ENCODE measurements at regions not wholly inside any gene's neighbourhood (a gene's known extent, or its start where the extent isn't known, plus 50 kb on each side); places are given as distances from the start of the nearest gene placed in this dataset.

DNA sequence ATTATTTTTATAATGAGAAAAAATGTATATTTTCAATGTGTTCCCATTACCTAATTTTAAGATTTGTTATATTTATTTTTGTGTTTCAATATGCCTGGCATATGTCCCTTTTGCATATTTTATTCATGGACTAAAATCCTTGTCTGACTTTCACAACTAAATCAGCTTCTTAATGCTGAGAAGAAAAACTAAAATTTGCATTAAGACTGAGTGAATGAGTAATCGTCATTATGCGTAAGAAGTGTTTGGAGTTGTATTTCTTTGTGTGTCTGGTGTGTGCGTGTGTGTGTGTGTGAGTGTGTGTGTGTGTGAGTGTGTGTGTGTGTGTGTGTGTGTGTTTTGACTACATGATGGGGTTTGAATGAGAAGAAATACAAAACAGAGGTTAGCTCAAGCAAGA lies 201.7 kb upstream of the SP8 start:
- no peak for TF ChIP-seq POLR2AphosphoS5 (IDR thresholded peaks at IDR 0.05)
- TF ChIP-seq, protein P1, sequence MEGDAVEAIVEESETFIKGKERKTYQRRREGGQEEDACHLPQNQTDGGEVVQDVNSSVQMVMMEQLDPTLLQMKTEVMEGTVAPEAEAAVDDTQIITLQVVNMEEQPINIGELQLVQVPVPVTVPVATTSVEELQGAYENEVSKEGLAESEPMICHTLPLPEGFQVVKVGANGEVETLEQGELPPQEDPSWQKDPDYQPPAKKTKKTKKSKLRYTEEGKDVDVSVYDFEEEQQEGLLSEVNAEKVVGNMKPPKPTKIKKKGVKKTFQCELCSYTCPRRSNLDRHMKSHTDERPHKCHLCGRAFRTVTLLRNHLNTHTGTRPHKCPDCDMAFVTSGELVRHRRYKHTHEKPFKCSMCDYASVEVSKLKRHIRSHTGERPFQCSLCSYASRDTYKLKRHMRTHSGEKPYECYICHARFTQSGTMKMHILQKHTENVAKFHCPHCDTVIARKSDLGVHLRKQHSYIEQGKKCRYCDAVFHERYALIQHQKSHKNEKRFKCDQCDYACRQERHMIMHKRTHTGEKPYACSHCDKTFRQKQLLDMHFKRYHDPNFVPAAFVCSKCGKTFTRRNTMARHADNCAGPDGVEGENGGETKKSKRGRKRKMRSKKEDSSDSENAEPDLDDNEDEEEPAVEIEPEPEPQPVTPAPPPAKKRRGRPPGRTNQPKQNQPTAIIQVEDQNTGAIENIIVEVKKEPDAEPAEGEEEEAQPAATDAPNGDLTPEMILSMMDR (IDR thresholded peaks at IDR 0.05), result no peak
